ENCODE measurements at regions not wholly inside any gene's neighbourhood (a gene's known extent, or its start where the extent isn't known, plus 50 kb on each side); places are given as distances from the start of the nearest gene placed in this dataset.

- no peak for ATAC-seq
- H3K4me1 ChIP-seq (ENCODE audit: control insufficient read depth in 2 of 2, insufficient read depth in 2 of 2, low read length in 2 of 2): no peaks in the 10 kb centered on the region
- no peaks in the 10 kb centered on the region for H3K27me3 ChIP-seq (ENCODE audit: control insufficient read depth in 2 of 2, insufficient read depth in 2 of 2, low read length in 2 of 2)
- H3K36me3 ChIP-seq (ENCODE audit: control insufficient read depth in 2 of 3, insufficient read depth in 3 of 3, low read length in 3 of 3): no peaks in the 10 kb centered on the region
- ChIA-PET CTCF (no interaction called here), POLR2A (no interaction called here)
- H3K27ac Mint-ChIP-seq: no peak overlapping the region
- no peaks in the 10 kb centered on the region for H3K36me3 Mint-ChIP-seq
- no peak for DNase-seq
- no peak overlapping the region for H3K4me3 ChIP-seq (ENCODE audit: low read length)
- no peak overlapping the region for H3K4me3 Mint-ChIP-seq
- intact Hi-C loops (cut with micrococcal nuclease): no loop called here
- no peaks in the 10 kb centered on the region for H3K27me3 Mint-ChIP-seq
- no peaks in the 10 kb centered on the region for H3K9me3 Mint-ChIP-seq
- H3K4me1 Mint-ChIP-seq: no peaks in the 10 kb centered on the region
- no peak overlapping the region for H3K27ac ChIP-seq (ENCODE audit: low read depth, low read length)
- no peaks in the 10 kb centered on the region for H3K9me3 ChIP-seq (ENCODE audit: control insufficient read depth in 2 of 3, low read length in 3 of 3)
Observed at GRCh38 chrX:96382018-96382417, 302.6 kb upstream of the DIAPH2 start.

- Histone ChIP-seq H3K27ac (ENCODE audit: low read depth, low read length) (no peak overlapping the region), H3K27me3 (ENCODE audit: control insufficient read depth in 2 of 2, insufficient read depth in 2 of 2, low read length in 2 of 2) (no peaks in the 10 kb centered on the region), H3K36me3 (ENCODE audit: control insufficient read depth in 2 of 3, insufficient read depth in 3 of 3, low read length in 3 of 3) (no peaks in the 10 kb centered on the region), H3K4me1 (ENCODE audit: control insufficient read depth in 2 of 2, insufficient read depth in 2 of 2, low read length in 2 of 2) (no peaks in the 10 kb centered on the region), H3K4me3 (ENCODE audit: low read length) (no peak overlapping the region), H3K9me3 (ENCODE audit: control insufficient read depth in 2 of 3, low read length in 3 of 3) (no peaks in the 10 kb centered on the region)
- DNase-seq (no peak), ATAC-seq (no peak)
- ChIA-PET POLR2A (no interaction called here), CTCF (no interaction called here)
- Mint-ChIP-seq H3K36me3 (no peaks in the 10 kb centered on the region), H3K27me3 (no peaks in the 10 kb centered on the region), H3K27ac (no peak overlapping the region), H3K4me1 (no peaks in the 10 kb centered on the region), H3K4me3 (no peak overlapping the region), H3K9me3 (no peaks in the 10 kb centered on the region)
- intact Hi-C loops (cut with micrococcal nuclease): no loop called here
Observed at GRCh38 chrX:96383428-96383827, 301.2 kb upstream of the DIAPH2 start.

- H3K4me3 ChIP-seq (ENCODE audit: low read length): no peak overlapping the region
- ChIA-PET CTCF (no interaction called here), POLR2A (no interaction called here)
- Mint-ChIP-seq H3K27ac (no peak overlapping the region), H3K27me3 (no peaks in the 10 kb centered on the region), H3K9me3 (no peaks in the 10 kb centered on the region), H3K4me3 (no peak overlapping the region), H3K36me3 (no peaks in the 10 kb centered on the region), H3K4me1 (no peaks in the 10 kb centered on the region)
- H3K27ac ChIP-seq (ENCODE audit: low read depth, low read length): no peak overlapping the region
- DNase-seq (no peak), ATAC-seq (no peak)
- no peaks in the 10 kb centered on the region for H3K4me1 ChIP-seq (ENCODE audit: control insufficient read depth in 2 of 2, insufficient read depth in 2 of 2, low read length in 2 of 2)
- no peaks in the 10 kb centered on the region for H3K9me3 ChIP-seq (ENCODE audit: control insufficient read depth in 2 of 3, low read length in 3 of 3)
- intact Hi-C loops (cut with micrococcal nuclease): no loop called here
- no peaks in the 10 kb centered on the region for H3K36me3 ChIP-seq (ENCODE audit: control insufficient read depth in 2 of 3, insufficient read depth in 3 of 3, low read length in 3 of 3)
- no peaks in the 10 kb centered on the region for H3K27me3 ChIP-seq (ENCODE audit: control insufficient read depth in 2 of 2, insufficient read depth in 2 of 2, low read length in 2 of 2)
Observed at GRCh38 chrX:96386325-96386724, 298.3 kb upstream of the DIAPH2 start.

- CTCF ChIA-PET: no interaction called here
Observed at GRCh38 chrX:96386981-96387380, 297.7 kb upstream of the DIAPH2 start.

GRCh38 chrX:96387801-96388200 lies 296.8 kb upstream of the DIAPH2 start:
- intact Hi-C loops (cut with micrococcal nuclease): no loop called here
- H3K9me3 Mint-ChIP-seq: no peaks in the 10 kb centered on the region
- ChIA-PET POLR2A (no interaction called here), CTCF (no interaction called here)
- Histone ChIP-seq H3K4me1 (ENCODE audit: control insufficient read depth in 2 of 2, insufficient read depth in 2 of 2, low read length in 2 of 2) (no peaks in the 10 kb centered on the region), H3K27me3 (ENCODE audit: control insufficient read depth in 2 of 2, insufficient read depth in 2 of 2, low read length in 2 of 2) (no peaks in the 10 kb centered on the region), H3K36me3 (ENCODE audit: control insufficient read depth in 2 of 3, insufficient read depth in 3 of 3, low read length in 3 of 3) (no peaks in the 10 kb centered on the region), H3K27ac (ENCODE audit: low read depth, low read length) (no peak overlapping the region), H3K4me3 (ENCODE audit: low read length) (no peak overlapping the region), H3K9me3 (ENCODE audit: control insufficient read depth in 2 of 3, low read length in 3 of 3) (no peaks in the 10 kb centered on the region)
- H3K27me3 Mint-ChIP-seq: no peaks in the 10 kb centered on the region
- H3K4me3 Mint-ChIP-seq: no peak overlapping the region
- no peaks in the 10 kb centered on the region for H3K36me3 Mint-ChIP-seq
- ATAC-seq (no peak), DNase-seq (no peak)
- H3K27ac Mint-ChIP-seq: no peak overlapping the region
- no peaks in the 10 kb centered on the region for H3K4me1 Mint-ChIP-seq

More at GRCh38 chrX:96386981-96387380, 297.7 kb upstream of the DIAPH2 start:
- Mint-ChIP-seq H3K27me3 (no peaks in the 10 kb centered on the region), H3K27ac (peak overlapping the region in 1 of 9 donors; percentile 21), H3K4me1 (no peaks in the 10 kb centered on the region), H3K36me3 (no peaks in the 10 kb centered on the region), H3K4me3 (no peak overlapping the region), H3K9me3 (no peaks in the 10 kb centered on the region)
- intact Hi-C loops (cut with micrococcal nuclease): no loop called here
- DNase-seq (no peak), ATAC-seq (no peak)
- Histone ChIP-seq H3K27ac (ENCODE audit: low read depth, low read length) (no peak overlapping the region), H3K9me3 (ENCODE audit: control insufficient read depth in 2 of 3, low read length in 3 of 3) (no peaks in the 10 kb centered on the region), H3K27me3 (ENCODE audit: control insufficient read depth in 2 of 2, insufficient read depth in 2 of 2, low read length in 2 of 2) (no peaks in the 10 kb centered on the region), H3K4me3 (ENCODE audit: low read length) (no peak overlapping the region), H3K36me3 (ENCODE audit: control insufficient read depth in 2 of 3, insufficient read depth in 3 of 3, low read length in 3 of 3) (no peaks in the 10 kb centered on the region), H3K4me1 (ENCODE audit: control insufficient read depth in 2 of 2, insufficient read depth in 2 of 2, low read length in 2 of 2) (no peaks in the 10 kb centered on the region)
- POLR2A ChIA-PET: no interaction called here

GRCh38 chrX:96389281-96390047 lies 295.2 kb upstream of the DIAPH2 start:
- no peak overlapping the region for H3K4me3 ChIP-seq (ENCODE audit: low read length)
- no peak for DNase-seq
- no peaks in the 10 kb centered on the region for H3K36me3 ChIP-seq (ENCODE audit: control insufficient read depth in 2 of 3, insufficient read depth in 3 of 3, low read length in 3 of 3)
- H3K4me1 Mint-ChIP-seq: no peaks in the 10 kb centered on the region
- CTCF ChIA-PET: no interaction called here
- intact Hi-C loops (cut with micrococcal nuclease): no loop called here
- no peak overlapping the region for H3K4me3 Mint-ChIP-seq
- H3K27me3 ChIP-seq (ENCODE audit: control insufficient read depth in 2 of 2, insufficient read depth in 2 of 2, low read length in 2 of 2): no peaks in the 10 kb centered on the region
- no peaks in the 10 kb centered on the region for H3K36me3 Mint-ChIP-seq
- H3K4me1 ChIP-seq (ENCODE audit: control insufficient read depth in 2 of 2, insufficient read depth in 2 of 2, low read length in 2 of 2): no peaks in the 10 kb centered on the region
- ATAC-seq: no peak
- H3K27me3 Mint-ChIP-seq: no peaks in the 10 kb centered on the region
- H3K27ac ChIP-seq (ENCODE audit: low read depth, low read length): no peak overlapping the region
- no peak overlapping the region for H3K27ac Mint-ChIP-seq
- POLR2A ChIA-PET: no interaction called here
- no peaks in the 10 kb centered on the region for H3K9me3 ChIP-seq (ENCODE audit: control insufficient read depth in 2 of 3, low read length in 3 of 3)
- H3K9me3 Mint-ChIP-seq: no peaks in the 10 kb centered on the region

GRCh38 chrX:96394598-96394997 lies 290.0 kb upstream of the DIAPH2 start:
- intact Hi-C loops (cut with micrococcal nuclease): no loop called here
- H3K9me3 Mint-ChIP-seq: peaks cover 0 to 8% (median 0%) of the 10 kb centered on the region in 11 donors

More at GRCh38 chrX:96394598-96394997, 290.0 kb upstream of the DIAPH2 start:
- H3K27ac ChIP-seq (ENCODE audit: low read depth, low read length): no peak overlapping the region
- no peaks in the 10 kb centered on the region for H3K27me3 ChIP-seq (ENCODE audit: control insufficient read depth in 2 of 2, insufficient read depth in 2 of 2, low read length in 2 of 2)
- no peak overlapping the region for H3K4me3 ChIP-seq (ENCODE audit: low read length)
- POLR2A ChIA-PET: interaction anchor here (0.6 kb wide), 1 partner anchor 65 kb away, joined by 3 read pairs; no protein-coding TSS in a partner anchor
- no peaks in the 10 kb centered on the region for H3K4me1 ChIP-seq (ENCODE audit: control insufficient read depth in 2 of 2, insufficient read depth in 2 of 2, low read length in 2 of 2)
- Mint-ChIP-seq H3K27ac (no peak overlapping the region), H3K4me1 (no peaks in the 10 kb centered on the region), H3K27me3 (no peaks in the 10 kb centered on the region), H3K36me3 (no peaks in the 10 kb centered on the region), H3K4me3 (no peak overlapping the region)
- CTCF ChIA-PET: no interaction called here
- DNase-seq (no peak), ATAC-seq (no peak)
- H3K36me3 ChIP-seq (ENCODE audit: control insufficient read depth in 2 of 3, insufficient read depth in 3 of 3, low read length in 3 of 3): no peaks in the 10 kb centered on the region
- no peaks in the 10 kb centered on the region for H3K9me3 ChIP-seq (ENCODE audit: control insufficient read depth in 2 of 3, low read length in 3 of 3)

Data from naive thymus-derived CD4-positive, alpha-beta T cell (primary cell).